Stimulated activated CD4-positive, alpha-beta T cell treated with anti-CD3 and anti-CD28 coated beads, Interleukin-4, amount 100 ng/mL, for 48 hours (primary cell): ENCODE measurements at regions not wholly inside any gene's neighbourhood (a gene's known extent, or its start where the extent isn't known, plus 50 kb on each side); places are given as distances from the start of the nearest gene placed in this dataset.
"Not testable (repeated sequence)": the region's sequence is repeated elsewhere in the genome, so short reads cannot be mapped to it uniquely, and the experiment has no call there.

Source experiments
- DNase-seq, 2 donors: peaks; one replicate each; pipeline ENCODE4 v3.0.0-alpha.2; 2020; ENCODE audit warnings: low read depth in 2 of 2

- no peak for DNase-seq
These were observed 440.4 kb downstream of the HINT1 start for GRCh38 chr5:130724658-130725057.

DNA sequence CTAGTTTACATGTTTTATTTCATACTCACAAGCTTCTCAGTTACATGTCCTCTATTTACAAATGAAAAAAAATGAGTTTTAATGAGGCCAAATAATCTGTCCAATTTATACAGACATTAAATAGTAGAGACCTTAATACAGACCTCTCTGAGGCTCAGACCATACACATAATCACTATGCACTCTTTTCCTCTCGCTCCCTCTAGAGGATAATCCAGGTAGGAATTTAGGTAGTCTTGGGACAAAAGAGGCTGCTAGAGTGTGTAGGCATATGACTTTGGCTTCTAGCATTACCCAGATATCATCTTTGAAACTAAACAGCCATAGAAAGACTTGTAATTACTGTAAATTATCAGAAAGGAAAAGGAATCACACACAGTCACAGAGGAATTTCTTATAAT is 444.7 kb downstream of the HINT1 start:
- DNase-seq: no peak

DNA sequence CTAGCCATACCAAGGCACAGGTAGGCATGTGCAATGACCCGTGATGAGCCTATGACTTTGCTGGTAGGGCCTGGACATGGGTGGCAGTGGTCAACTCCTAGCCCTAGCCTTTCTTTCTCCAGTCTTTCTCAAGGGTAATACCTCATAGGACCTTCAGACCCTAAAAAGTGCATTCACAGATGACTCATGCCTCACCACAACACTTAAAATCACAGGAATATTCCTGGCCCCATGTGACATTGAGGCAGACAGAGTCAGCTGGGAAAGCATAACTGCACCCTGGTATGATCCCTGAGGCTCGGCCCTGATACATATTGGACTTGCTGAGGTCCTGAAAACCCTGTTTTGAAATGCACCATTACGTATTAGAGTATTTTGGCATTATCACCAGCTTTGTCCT is 449.5 kb downstream of the HINT1 start:
- DNase-seq: no peak

GRCh38 chr5:130714200-130714599 is 450.9 kb downstream of the HINT1 start:
- DNase-seq: no peak

- no peak for DNase-seq
These were observed 452.7 kb downstream of the HINT1 start for GRCh38 chr5:130712324-130712723.

DNA sequence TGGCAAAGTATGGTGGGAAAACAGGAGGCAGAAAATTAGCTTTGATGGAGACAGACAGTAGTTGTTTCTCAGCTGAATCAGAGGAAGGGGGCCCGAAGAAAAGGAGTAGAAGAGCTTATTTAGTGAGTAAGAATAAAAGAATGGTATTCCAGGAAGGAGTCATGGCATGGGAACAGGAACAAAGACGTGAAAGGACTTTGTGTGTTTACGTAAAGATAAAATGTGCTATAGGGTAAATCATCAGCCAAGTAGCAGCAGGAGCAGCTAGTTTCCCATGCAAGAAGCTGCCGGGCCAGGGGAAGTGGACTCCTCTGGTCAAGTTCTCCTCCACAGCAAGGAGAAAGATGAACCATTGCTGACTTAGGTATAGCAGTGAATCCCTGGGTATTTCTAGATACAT is 454.5 kb downstream of the HINT1 start:
- DNase-seq: no peak

DNA sequence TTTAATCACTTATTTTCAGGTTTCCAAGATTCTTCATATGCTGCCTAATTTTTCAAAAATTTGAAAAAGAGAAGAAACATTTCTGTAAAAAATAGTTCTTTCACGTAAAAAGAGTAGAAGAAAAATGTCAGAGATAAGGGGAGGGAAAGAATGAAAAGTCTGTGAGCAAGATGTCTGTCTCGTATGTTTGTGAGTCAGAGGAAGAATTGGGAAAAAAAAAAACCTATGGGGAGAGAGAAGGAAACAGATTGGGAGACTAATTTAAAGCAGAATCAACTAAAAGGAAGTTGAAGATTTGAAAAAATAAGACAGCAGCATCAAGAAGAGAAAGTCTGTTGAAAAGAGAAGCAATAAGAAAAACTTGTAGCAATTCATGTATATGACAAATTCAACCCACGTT is 456.3 kb downstream of the HINT1 start:
- DNase-seq: no peak

- no peak for DNase-seq
These were observed 458.4 kb downstream of the HINT1 start for GRCh38 chr5:130706696-130707095.

GRCh38 chr5:130705368-130705767 is 459.7 kb downstream of the HINT1 start:
- no peak for DNase-seq

GRCh38 chr5:130693509-130693908 is 471.5 kb downstream of the HINT1 start:
- no peak for DNase-seq

DNA sequence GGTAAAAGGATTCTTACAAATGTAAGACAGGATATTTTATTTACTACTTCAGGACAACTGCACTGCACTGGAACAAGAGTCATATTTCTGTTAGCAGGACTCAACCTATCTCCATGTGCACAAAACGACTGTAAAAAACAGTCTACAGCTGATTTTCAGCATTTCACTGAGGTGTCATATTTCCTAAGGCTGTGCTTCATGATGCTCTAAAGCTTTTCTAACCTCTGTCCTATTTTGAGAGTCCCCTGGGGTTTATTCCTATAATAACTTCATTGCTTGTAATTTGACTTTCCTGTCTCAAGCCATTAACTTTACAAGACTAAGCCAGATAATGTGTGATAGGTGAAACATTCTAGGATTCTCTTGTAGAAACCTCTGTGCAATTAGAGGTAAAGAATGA is 472.3 kb downstream of the HINT1 start:
- no peak for DNase-seq

DNA sequence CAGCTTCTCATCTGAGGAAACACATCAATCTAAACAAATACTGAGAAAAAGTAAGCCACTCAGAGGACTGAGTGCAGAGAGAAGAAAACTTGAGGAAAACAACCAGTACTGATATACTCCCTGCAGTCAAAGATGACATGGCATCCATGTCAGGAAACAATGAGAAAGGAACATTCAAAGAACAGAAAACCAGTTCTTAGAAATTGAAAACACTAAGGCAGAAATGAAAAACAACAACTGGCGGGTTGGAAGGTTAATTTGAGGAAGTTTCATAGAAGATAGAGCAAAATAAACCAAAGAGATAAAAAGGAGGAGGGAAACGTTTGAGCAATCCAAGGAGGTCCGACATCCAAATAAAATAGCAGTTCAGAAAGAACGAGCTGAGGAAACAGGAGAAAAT is 475.2 kb downstream of the HINT1 start:
- no peak for DNase-seq

- no peak for DNase-seq
These were observed 477.8 kb downstream of the HINT1 start for GRCh38 chr5:130687085-130687733.

- DNase-seq: no peak
These were observed 486.4 kb downstream of the HINT1 start for GRCh38 chr5:130678637-130679036.

GRCh38 chr5:130666462-130666861 is 498.6 kb downstream of the HINT1 start:
- DNase-seq: no peak

- DNase-seq: no peak
These were observed 512.9 kb downstream of the HINT1 start for GRCh38 chr5:130652176-130652575.

GRCh38 chr5:130651440-130651839 is 513.6 kb downstream of the HINT1 start:
- DNase-seq: no peak

DNA sequence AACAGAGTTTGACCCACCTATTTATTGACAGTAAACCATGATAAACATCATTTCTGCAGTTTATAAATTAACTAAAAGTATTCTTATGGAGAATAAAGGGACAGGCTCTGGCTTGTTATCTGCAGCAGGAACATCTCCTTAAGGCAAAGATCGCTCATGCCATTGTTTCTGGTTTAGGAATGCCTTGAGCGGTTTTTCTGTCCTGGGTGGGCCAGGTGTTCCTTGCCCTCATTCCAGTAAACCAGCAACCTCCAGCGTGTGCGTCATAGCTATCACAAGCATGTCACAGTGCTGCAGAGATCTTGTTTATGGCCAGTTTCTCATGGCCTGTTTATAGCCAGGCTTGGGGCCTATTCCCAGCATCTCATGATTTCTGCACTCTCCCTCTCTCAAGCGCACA is 521.7 kb downstream of the HINT1 start:
- DNase-seq: no peak

- DNase-seq: no peak
These were observed 522.6 kb downstream of the HINT1 start for GRCh38 chr5:130642461-130642860.

DNA sequence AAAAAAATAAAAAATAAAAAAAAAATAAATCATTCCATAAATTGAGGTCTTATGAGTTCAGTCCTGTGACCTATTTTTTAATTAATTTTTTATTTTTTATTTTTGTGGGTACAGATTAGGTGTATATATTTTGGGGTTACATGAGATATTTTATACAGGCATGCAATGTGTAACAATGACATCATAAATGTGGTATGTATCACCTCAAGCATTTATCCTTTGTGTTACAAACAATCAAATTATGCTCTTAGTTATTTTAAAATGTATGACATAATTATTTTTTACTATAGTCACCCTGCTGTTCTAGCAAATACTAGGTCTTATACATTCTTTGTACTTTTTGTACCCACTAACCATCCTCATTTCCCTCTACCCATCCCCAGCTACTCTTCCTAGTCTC is 537.9 kb downstream of the HINT1 start:
- DNase-seq: no peak

DNA sequence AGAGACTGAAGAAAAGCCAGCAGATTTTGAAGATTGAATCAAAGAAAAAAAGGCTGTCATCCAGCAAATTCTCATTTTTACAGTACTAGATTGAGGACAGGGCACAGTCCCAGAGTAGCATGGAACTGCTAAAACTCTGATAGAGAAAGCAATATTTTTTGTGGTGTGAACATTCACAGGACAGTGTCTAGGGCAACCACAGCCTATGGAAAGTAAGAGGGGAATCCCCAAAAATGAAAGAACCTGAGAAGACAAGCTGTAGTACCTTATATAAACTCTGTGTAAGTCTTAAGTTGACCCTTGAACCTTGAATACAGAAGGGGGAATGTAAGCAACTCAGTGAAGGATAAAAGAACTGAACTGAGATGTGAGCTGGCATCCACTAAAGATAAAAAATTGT is 540.3 kb downstream of the HINT1 start:
- no peak for DNase-seq

DNA sequence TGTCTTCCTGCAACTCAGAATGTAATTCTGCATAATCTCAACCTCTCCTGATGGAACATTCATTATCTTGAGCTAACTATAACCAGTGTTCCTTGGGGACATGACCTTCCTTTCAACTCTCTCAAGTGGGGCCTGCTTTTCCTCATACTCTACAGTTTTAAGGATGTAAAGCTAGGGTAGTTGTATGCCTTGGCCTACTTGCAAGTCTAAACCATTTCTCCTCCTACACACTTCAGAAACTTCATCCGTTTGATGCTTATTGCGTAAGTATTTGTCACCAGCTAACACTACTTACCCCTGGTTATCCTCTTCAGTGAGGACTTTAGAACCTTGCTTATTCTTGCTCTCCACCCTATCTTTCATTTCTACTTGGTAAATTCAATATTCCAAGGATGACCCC is 548.9 kb downstream of the HINT1 start:
- no peak for DNase-seq

GRCh38 chr5:130605234-130605633 is 559.8 kb downstream of the HINT1 start:
- DNase-seq: no peak

- DNase-seq: not testable (repeated sequence)
These were observed 568.4 kb downstream of the HINT1 start for GRCh38 chr5:130596647-130597046.
